Large intestine (tissue), 3 donors: ENCODE measurements at regions not wholly inside any gene's neighbourhood (a gene's known extent, or its start where the extent isn't known, plus 50 kb on each side); places are given as distances from the start of the nearest gene placed in this dataset.

Experiments
- DNase-seq, 2 donors: peaks; one replicate each; pipeline versions ENCODE4 v3.0.0 to v3.0.0-alpha.2; 2013
- H3K27ac ChIP-seq: one replicate; pipeline ENCODE4 v1.5.1; 2013; ENCODE audit warnings: low read length
- H3K27me3 ChIP-seq: 2 replicates; pipeline ENCODE4 v1.6.1; 2013; ENCODE audit warnings: low read length; ENCODE audit not compliant: control insufficient read depth, insufficient read depth
- H3K36me3 ChIP-seq: 2 replicates; pipeline ENCODE4 v1.6.1; 2013; ENCODE audit warnings: low read length; ENCODE audit not compliant: control insufficient read depth, insufficient read depth
- H3K4me1 ChIP-seq: one replicate; pipeline ENCODE4 v1.6.1; 2013; ENCODE audit warnings: low read length; ENCODE audit not compliant: control insufficient read depth, insufficient read depth
- H3K4me3 ChIP-seq: one replicate; pipeline ENCODE4 v1.5.1; 2013; ENCODE audit warnings: low read length
- H3K9me3 ChIP-seq: one replicate; pipeline ENCODE4 v1.6.1; 2013; ENCODE audit warnings: mild to moderate bottlenecking, low read depth, low read length, moderate library complexity; ENCODE audit not compliant: control insufficient read depth
- WGBS: methylation state at CpG from one replicate; pipeline ENCODE4 v1.1.5; 2013; ENCODE audit warnings: low lambda C conversion rate; ENCODE audit not compliant: insufficient coverage; 5-methylcytosine and 5-hydroxymethylcytosine counted together

DNA sequence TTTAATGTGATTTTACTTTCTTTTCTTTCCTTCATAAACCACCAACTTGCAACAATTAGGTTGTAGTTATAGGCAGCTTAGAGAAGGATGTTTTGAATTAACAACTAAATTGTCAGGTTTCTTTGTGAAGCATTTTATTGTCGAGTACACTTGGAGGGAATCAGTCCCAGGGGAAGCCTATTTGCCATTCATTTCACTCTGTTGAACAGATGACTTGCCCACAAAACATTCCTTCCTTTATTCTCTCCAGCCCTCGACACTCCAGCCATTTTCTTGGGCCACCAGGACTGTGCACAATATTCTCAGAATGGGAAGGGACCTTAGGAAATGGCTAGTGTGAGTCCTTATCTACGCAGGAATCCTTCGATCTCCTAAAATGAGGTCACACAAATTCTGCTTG is 620.6 kb downstream of the SOX6 start:
- H3K4me3 ChIP-seq, result no peak overlapping the region
- no peaks in the 10 kb centered on the region for H3K9me3 ChIP-seq
- no peak overlapping the region for H3K27ac ChIP-seq
- no CpG with 5 or more reads among the region's 4 CpGs for WGBS
- H3K4me1 ChIP-seq, result no peaks in the 10 kb centered on the region
- no peak for DNase-seq
- no peaks in the 10 kb centered on the region for H3K27me3 ChIP-seq
- no peaks in the 10 kb centered on the region for H3K36me3 ChIP-seq

- Histone ChIP-seq H3K36me3 (no peaks in the 10 kb centered on the region), H3K27me3 (no peaks in the 10 kb centered on the region), H3K4me1 (peaks cover 1% of the 10 kb centered on the region), H3K27ac (no peak overlapping the region), H3K9me3 (no peaks in the 10 kb centered on the region), H3K4me3 (no peak overlapping the region)
- DNase-seq, result no peak
Measured at GRCh38 chr11:15737320-15737719, 619.0 kb downstream of the SOX6 start.

GRCh38 chr11:15738931-15739330 is 617.4 kb downstream of the SOX6 start:
- peaks cover 9% of the 10 kb centered on the region for H3K4me1 ChIP-seq
- H3K36me3 ChIP-seq, result no peaks in the 10 kb centered on the region
- no peak overlapping the region for H3K27ac ChIP-seq
- H3K27me3 ChIP-seq, result no peaks in the 10 kb centered on the region
- no peak overlapping the region for H3K4me3 ChIP-seq
- DNase-seq, result no peak
- no peaks in the 10 kb centered on the region for H3K9me3 ChIP-seq
- WGBS, result 100% methylated on average over 1 of the region's 5 CpGs

GRCh38 chr11:15742626-15743519 is 613.5 kb downstream of the SOX6 start:
- WGBS, result 10% methylated on average over 3 of the region's 7 CpGs
- peak in 1 of 2 donors; percentile 53 for DNase-seq
- no peaks in the 10 kb centered on the region for H3K36me3 ChIP-seq
- peaks cover 9% of the 10 kb centered on the region for H3K4me1 ChIP-seq
- H3K27ac ChIP-seq, result no peak overlapping the region
- H3K27me3 ChIP-seq, result no peaks in the 10 kb centered on the region
- no peak overlapping the region for H3K4me3 ChIP-seq
- no peaks in the 10 kb centered on the region for H3K9me3 ChIP-seq

DNA sequence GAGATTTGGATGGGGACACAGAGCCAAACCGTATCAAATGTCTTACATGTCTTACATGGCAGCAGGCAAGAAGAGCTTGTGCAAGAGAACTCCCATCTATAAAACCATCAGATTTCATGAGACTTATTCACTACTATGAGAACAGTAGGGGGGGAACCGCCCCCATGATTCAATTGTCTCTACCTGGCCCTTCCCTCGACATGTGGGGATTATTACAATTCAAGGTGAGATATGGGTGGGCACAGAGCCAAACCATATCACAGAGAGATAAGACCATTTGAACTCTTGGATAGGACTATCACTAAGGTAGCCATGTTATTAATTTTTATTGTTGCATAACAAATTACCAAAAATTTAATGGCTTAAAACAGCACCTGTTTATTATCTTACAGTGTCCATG is 611.7 kb downstream of the SOX6 start:
- DNase-seq, result peak in 1 of 2 donors; percentile 60

DNA sequence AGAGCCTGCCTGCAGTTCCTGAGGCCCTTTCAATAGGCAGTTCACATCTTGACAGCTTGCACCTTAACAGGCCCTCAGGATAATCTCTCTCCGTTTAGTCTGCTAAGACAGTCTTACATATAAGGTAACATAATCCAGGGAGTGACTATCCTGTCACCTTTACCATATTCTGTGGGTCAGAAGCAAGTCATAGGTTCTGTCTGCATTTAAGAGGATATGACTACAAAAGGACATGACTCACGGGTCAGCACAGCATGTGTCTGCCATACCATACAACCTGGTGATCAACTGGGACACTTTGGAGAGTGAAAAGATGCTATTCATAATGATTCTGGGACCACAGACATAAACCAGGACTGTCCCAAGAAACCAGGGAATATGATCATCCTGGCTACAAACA is 611.1 kb downstream of the SOX6 start:
- Histone ChIP-seq H3K4me1 (peaks cover 9% of the 10 kb centered on the region), H3K36me3 (no peaks in the 10 kb centered on the region), H3K27me3 (no peaks in the 10 kb centered on the region), H3K9me3 (no peaks in the 10 kb centered on the region), H3K4me3 (no peak overlapping the region), H3K27ac (no peak overlapping the region)
- no peak for DNase-seq
- no CpG with 5 or more reads among the region's 2 CpGs for WGBS

More for the DNA sequence above, 611.7 kb downstream of the SOX6 start:
- H3K4me1 ChIP-seq, result peaks cover 9% of the 10 kb centered on the region
- H3K4me3 ChIP-seq, result no peak overlapping the region
- H3K27ac ChIP-seq, result no peak overlapping the region
- H3K9me3 ChIP-seq, result no peaks in the 10 kb centered on the region
- no peaks in the 10 kb centered on the region for H3K27me3 ChIP-seq
- H3K36me3 ChIP-seq, result no peaks in the 10 kb centered on the region
- WGBS, result no CpG with 5 or more reads among the region's 3 CpGs

DNA sequence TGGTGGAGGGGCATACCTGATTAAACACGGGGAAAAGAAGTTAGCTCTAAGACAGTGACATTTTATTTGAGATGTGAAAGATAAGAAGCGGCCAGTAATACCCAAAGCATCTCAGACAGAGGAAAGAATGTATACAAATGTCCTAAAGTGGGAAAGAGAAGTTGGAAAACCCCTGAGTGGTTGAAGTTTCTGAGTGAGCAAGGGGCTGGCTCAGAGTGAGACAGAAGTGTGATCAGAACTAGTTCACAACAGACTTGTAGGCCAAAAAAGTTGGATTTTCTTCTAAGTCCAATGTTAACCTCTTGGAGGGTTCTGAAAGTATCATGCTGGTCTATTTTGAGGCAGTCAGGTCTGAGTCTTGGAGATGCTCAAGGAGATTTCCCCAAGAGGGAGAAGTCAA is 608.7 kb downstream of the SOX6 start:
- H3K27me3 ChIP-seq, result no peaks in the 10 kb centered on the region
- H3K27ac ChIP-seq, result no peak overlapping the region
- 87% methylated on average over 2 of the region's 2 CpGs for WGBS
- DNase-seq, result no peak
- no peaks in the 10 kb centered on the region for H3K36me3 ChIP-seq
- H3K4me1 ChIP-seq, result peaks cover 5% of the 10 kb centered on the region
- H3K4me3 ChIP-seq, result no peak overlapping the region
- no peaks in the 10 kb centered on the region for H3K9me3 ChIP-seq

GRCh38 chr11:15748132-15748531 is 608.2 kb downstream of the SOX6 start:
- no peak for DNase-seq
- Histone ChIP-seq H3K4me1 (peaks cover 2% of the 10 kb centered on the region), H3K9me3 (no peaks in the 10 kb centered on the region), H3K36me3 (no peaks in the 10 kb centered on the region), H3K27ac (no peak overlapping the region), H3K4me3 (no peak overlapping the region), H3K27me3 (no peaks in the 10 kb centered on the region)

GRCh38 chr11:15748741-15749140 is 607.6 kb downstream of the SOX6 start:
- Histone ChIP-seq H3K27me3 (no peaks in the 10 kb centered on the region), H3K4me3 (no peak overlapping the region), H3K4me1 (no peaks in the 10 kb centered on the region), H3K36me3 (no peaks in the 10 kb centered on the region), H3K27ac (no peak overlapping the region), H3K9me3 (no peaks in the 10 kb centered on the region)
- 30% methylated on average over 2 of the region's 2 CpGs for WGBS
- DNase-seq, result no peak

DNA sequence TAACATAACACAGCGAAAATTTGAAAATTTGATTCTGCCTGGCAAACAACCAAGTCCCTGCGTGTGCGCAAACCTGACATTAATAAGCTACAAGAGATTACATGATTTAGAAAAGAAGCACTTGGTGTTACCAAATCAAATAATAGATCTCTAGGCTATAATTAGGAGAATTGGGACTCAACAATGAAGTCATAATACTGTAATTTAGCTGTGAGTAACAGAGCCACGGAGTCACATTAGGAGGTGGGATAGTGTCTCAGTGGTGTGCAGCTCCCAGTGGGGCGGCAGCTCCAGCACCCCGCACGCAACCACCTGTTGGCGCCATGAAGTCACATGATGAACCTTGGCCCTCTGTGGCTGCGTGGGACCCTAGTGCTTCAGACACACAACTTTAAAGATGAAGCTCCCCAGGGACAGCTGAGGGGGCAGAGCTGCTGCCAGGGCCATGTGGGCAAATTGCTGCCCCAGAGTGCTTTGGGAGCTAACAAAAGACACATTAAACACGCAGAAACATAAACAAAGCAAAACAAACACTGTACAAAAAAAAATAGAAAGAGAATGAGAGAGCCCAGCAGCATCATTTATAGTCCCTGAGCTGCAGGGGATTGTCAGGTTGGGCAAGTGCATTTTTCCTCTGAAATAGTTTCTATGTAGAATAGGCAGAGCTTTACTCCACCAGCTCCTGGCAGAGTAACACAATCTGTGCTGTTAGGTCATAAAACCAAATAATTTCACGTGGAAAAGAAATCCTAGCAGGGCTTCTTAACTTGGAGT is 605.6 kb downstream of the SOX6 start:
- H3K27me3 ChIP-seq, result no peaks in the 10 kb centered on the region
- H3K4me3 ChIP-seq, result no peak overlapping the region
- H3K36me3 ChIP-seq, result no peaks in the 10 kb centered on the region
- no peaks in the 10 kb centered on the region for H3K4me1 ChIP-seq
- no peak overlapping the region for H3K27ac ChIP-seq
- no peaks in the 10 kb centered on the region for H3K9me3 ChIP-seq
- WGBS, result 82% methylated on average over 2 of the region's 11 CpGs
- DNase-seq, result no peak
